ENCODE measurements at regions not wholly inside any gene's neighbourhood (a gene's known extent, or its start where the extent isn't known, plus 50 kb on each side); places are given as distances from the start of the nearest gene placed in this dataset.
A peak's percentile ranks its signal among the peaks of the same experiment; 100 is the strongest.
"Not testable (repeated sequence)": the region's sequence is repeated elsewhere in the genome, so short reads cannot be mapped to it uniquely, and the experiment has no call there.

GRCh38 chr16:13612623-13613022, 307.3 kb upstream of the ERCC4 start:
- Histone ChIP-seq H3K36me3 (ENCODE audit: insufficient read depth, low read length) (no peaks in the 10 kb centered on the region), H2AFZ (ENCODE audit: low read length) (no peak overlapping the region), H3K79me2 (ENCODE audit: low read length) (no peaks in the 10 kb centered on the region), H3K9me3 (ENCODE audit: low read length) (no peaks in the 10 kb centered on the region), H3K4me2 (ENCODE audit: low read depth, low read length, poor library complexity, severe bottlenecking) (no peak overlapping the region), H3K9me2 (replicated peaks; ENCODE audit: insufficient read depth, low read length) (no peaks in the 10 kb centered on the region), H4K20me1 (ENCODE audit: insufficient read depth, low read depth, low read length) (no peaks in the 10 kb centered on the region), H3K27ac (ENCODE audit: low read length) (no peak overlapping the region), H3K4me1 (ENCODE audit: low read length) (no peaks in the 10 kb centered on the region), H3K4me3 (ENCODE audit: low read length) (no peak overlapping the region), H3K27me3 (ENCODE audit: low read length) (no peaks in the 10 kb centered on the region), H3K9ac (ENCODE audit: low read length) (no peak overlapping the region)
- DNase-seq: no peak

- no peaks in the 10 kb centered on the region for H3K9me3 ChIP-seq (ENCODE audit: low read length)
- no peak overlapping the region for H3K4me2 ChIP-seq (ENCODE audit: low read depth, low read length, poor library complexity, severe bottlenecking)
- H4K20me1 ChIP-seq (ENCODE audit: insufficient read depth, low read depth, low read length): no peaks in the 10 kb centered on the region
- no peak overlapping the region for H3K4me3 ChIP-seq (ENCODE audit: low read length)
- H3K9me2 ChIP-seq (replicated peaks; ENCODE audit: insufficient read depth, low read length): no peaks in the 10 kb centered on the region
- no peaks in the 10 kb centered on the region for H3K27me3 ChIP-seq (ENCODE audit: low read length)
- H3K36me3 ChIP-seq (ENCODE audit: insufficient read depth, low read length): no peaks in the 10 kb centered on the region
- no peak overlapping the region for H3K9ac ChIP-seq (ENCODE audit: low read length)
- no peaks in the 10 kb centered on the region for H3K4me1 ChIP-seq (ENCODE audit: low read length)
- H3K27ac ChIP-seq (ENCODE audit: low read length): no peak overlapping the region
- no peak overlapping the region for H2AFZ ChIP-seq (ENCODE audit: low read length)
- DNase-seq: no peak
- H3K79me2 ChIP-seq (ENCODE audit: low read length): no peaks in the 10 kb centered on the region
These were observed 306.8 kb upstream of the ERCC4 start for GRCh38 chr16:13613165-13613564.

- Histone ChIP-seq H3K9ac (ENCODE audit: low read length) (no peak overlapping the region), H3K4me3 (ENCODE audit: low read length) (no peak overlapping the region), H3K4me2 (ENCODE audit: low read depth, low read length, poor library complexity, severe bottlenecking) (no peak overlapping the region), H3K4me1 (ENCODE audit: low read length) (no peaks in the 10 kb centered on the region), H2AFZ (ENCODE audit: low read length) (no peak overlapping the region), H3K9me2 (replicated peaks; ENCODE audit: insufficient read depth, low read length) (no peaks in the 10 kb centered on the region), H3K36me3 (ENCODE audit: insufficient read depth, low read length) (no peaks in the 10 kb centered on the region), H4K20me1 (ENCODE audit: insufficient read depth, low read depth, low read length) (no peaks in the 10 kb centered on the region), H3K27ac (ENCODE audit: low read length) (no peak overlapping the region), H3K79me2 (ENCODE audit: low read length) (no peaks in the 10 kb centered on the region), H3K27me3 (ENCODE audit: low read length) (no peaks in the 10 kb centered on the region), H3K9me3 (ENCODE audit: low read length) (no peaks in the 10 kb centered on the region)
- no peak for DNase-seq
These were observed 298.3 kb upstream of the ERCC4 start for GRCh38 chr16:13621639-13622038.

- Histone ChIP-seq H2AFZ (ENCODE audit: low read length) (no peak overlapping the region), H3K9me2 (replicated peaks; ENCODE audit: insufficient read depth, low read length) (no peaks in the 10 kb centered on the region), H4K20me1 (ENCODE audit: insufficient read depth, low read depth, low read length) (no peaks in the 10 kb centered on the region), H3K27ac (ENCODE audit: low read length) (no peak overlapping the region), H3K4me1 (ENCODE audit: low read length) (no peaks in the 10 kb centered on the region), H3K27me3 (ENCODE audit: low read length) (no peaks in the 10 kb centered on the region), H3K36me3 (ENCODE audit: insufficient read depth, low read length) (no peaks in the 10 kb centered on the region), H3K4me2 (ENCODE audit: low read depth, low read length, poor library complexity, severe bottlenecking) (no peak overlapping the region), H3K4me3 (ENCODE audit: low read length) (no peak overlapping the region), H3K9ac (ENCODE audit: low read length) (no peak overlapping the region), H3K9me3 (ENCODE audit: low read length) (no peaks in the 10 kb centered on the region), H3K79me2 (ENCODE audit: low read length) (no peaks in the 10 kb centered on the region)
- no peak for DNase-seq
These were observed 291.8 kb upstream of the ERCC4 start for GRCh38 chr16:13628156-13628555.

- H3K36me3 ChIP-seq (ENCODE audit: insufficient read depth, low read length): no peaks in the 10 kb centered on the region
- H3K27me3 ChIP-seq (ENCODE audit: low read length): no peaks in the 10 kb centered on the region
- no peaks in the 10 kb centered on the region for H3K79me2 ChIP-seq (ENCODE audit: low read length)
- no peak overlapping the region for H3K27ac ChIP-seq (ENCODE audit: low read length)
- H3K9me3 ChIP-seq (ENCODE audit: low read length): no peaks in the 10 kb centered on the region
- no peak overlapping the region for H3K4me2 ChIP-seq (ENCODE audit: low read depth, low read length, poor library complexity, severe bottlenecking)
- H3K9ac ChIP-seq (ENCODE audit: low read length): no peak overlapping the region
- H3K4me1 ChIP-seq (ENCODE audit: low read length): no peaks in the 10 kb centered on the region
- H2AFZ ChIP-seq (ENCODE audit: low read length): no peak overlapping the region
- no peaks in the 10 kb centered on the region for H3K9me2 ChIP-seq (replicated peaks; ENCODE audit: insufficient read depth, low read length)
- DNase-seq: no peak
- H3K4me3 ChIP-seq (ENCODE audit: low read length): no peak overlapping the region
- H4K20me1 ChIP-seq (ENCODE audit: insufficient read depth, low read depth, low read length): no peaks in the 10 kb centered on the region
These were observed 290.2 kb upstream of the ERCC4 start for GRCh38 chr16:13629704-13630103.

- Histone ChIP-seq H3K4me3 (ENCODE audit: low read length) (no peak overlapping the region), H3K9me3 (ENCODE audit: low read length) (no peaks in the 10 kb centered on the region), H3K27me3 (ENCODE audit: low read length) (no peaks in the 10 kb centered on the region), H4K20me1 (ENCODE audit: insufficient read depth, low read depth, low read length) (no peaks in the 10 kb centered on the region), H3K4me1 (ENCODE audit: low read length) (no peaks in the 10 kb centered on the region), H3K9ac (ENCODE audit: low read length) (no peak overlapping the region), H3K4me2 (ENCODE audit: low read depth, low read length, poor library complexity, severe bottlenecking) (peak overlapping the region; percentile 0), H3K9me2 (replicated peaks; ENCODE audit: insufficient read depth, low read length) (no peaks in the 10 kb centered on the region), H2AFZ (ENCODE audit: low read length) (no peak overlapping the region), H3K79me2 (ENCODE audit: low read length) (no peaks in the 10 kb centered on the region), H3K36me3 (ENCODE audit: insufficient read depth, low read length) (no peaks in the 10 kb centered on the region), H3K27ac (ENCODE audit: low read length) (no peak overlapping the region)
- DNase-seq: no peak
These were observed 289.6 kb upstream of the ERCC4 start for GRCh38 chr16:13630374-13630773.

GRCh38 chr16:13631213-13631767, 288.7 kb upstream of the ERCC4 start:
- Histone ChIP-seq H3K9me2 (replicated peaks; ENCODE audit: insufficient read depth, low read length) (no peaks in the 10 kb centered on the region), H3K36me3 (ENCODE audit: insufficient read depth, low read length) (no peaks in the 10 kb centered on the region), H3K4me1 (ENCODE audit: low read length) (no peaks in the 10 kb centered on the region), H3K4me2 (ENCODE audit: low read depth, low read length, poor library complexity, severe bottlenecking) (no peak overlapping the region), H3K9ac (ENCODE audit: low read length) (no peak overlapping the region), H3K4me3 (ENCODE audit: low read length) (no peak overlapping the region), H3K27me3 (ENCODE audit: low read length) (no peaks in the 10 kb centered on the region), H3K79me2 (ENCODE audit: low read length) (no peaks in the 10 kb centered on the region), H3K27ac (ENCODE audit: low read length) (no peak overlapping the region), H3K9me3 (ENCODE audit: low read length) (no peaks in the 10 kb centered on the region), H4K20me1 (ENCODE audit: insufficient read depth, low read depth, low read length) (no peaks in the 10 kb centered on the region), H2AFZ (ENCODE audit: low read length) (no peak overlapping the region)
- no peak for DNase-seq

- no peak overlapping the region for H2AFZ ChIP-seq (ENCODE audit: low read length)
- no peak overlapping the region for H3K9ac ChIP-seq (ENCODE audit: low read length)
- no peaks in the 10 kb centered on the region for H3K79me2 ChIP-seq (ENCODE audit: low read length)
- no peaks in the 10 kb centered on the region for H3K27me3 ChIP-seq (ENCODE audit: low read length)
- H4K20me1 ChIP-seq (ENCODE audit: insufficient read depth, low read depth, low read length): no peaks in the 10 kb centered on the region
- H3K36me3 ChIP-seq (ENCODE audit: insufficient read depth, low read length): no peaks in the 10 kb centered on the region
- H3K9me3 ChIP-seq (ENCODE audit: low read length): no peaks in the 10 kb centered on the region
- no peak overlapping the region for H3K4me2 ChIP-seq (ENCODE audit: low read depth, low read length, poor library complexity, severe bottlenecking)
- no peak for DNase-seq
- no peak overlapping the region for H3K4me3 ChIP-seq (ENCODE audit: low read length)
- no peaks in the 10 kb centered on the region for H3K4me1 ChIP-seq (ENCODE audit: low read length)
- no peaks in the 10 kb centered on the region for H3K9me2 ChIP-seq (replicated peaks; ENCODE audit: insufficient read depth, low read length)
- H3K27ac ChIP-seq (ENCODE audit: low read length): no peak overlapping the region
These were observed 288.0 kb upstream of the ERCC4 start for GRCh38 chr16:13631916-13632315.

- not testable (repeated sequence) for H3K4me2 ChIP-seq (ENCODE audit: low read depth, low read length, poor library complexity, severe bottlenecking); H3K27ac ChIP-seq (ENCODE audit: low read length); H3K9me3 ChIP-seq (ENCODE audit: low read length); H3K36me3 ChIP-seq (ENCODE audit: insufficient read depth, low read length); H3K4me3 ChIP-seq (ENCODE audit: low read length); H3K27me3 ChIP-seq (ENCODE audit: low read length); H4K20me1 ChIP-seq (ENCODE audit: insufficient read depth, low read depth, low read length); H3K9ac ChIP-seq (ENCODE audit: low read length); H3K4me1 ChIP-seq (ENCODE audit: low read length); DNase-seq; H3K79me2 ChIP-seq (ENCODE audit: low read length); H3K9me2 ChIP-seq (replicated peaks; ENCODE audit: insufficient read depth, low read length); H2AFZ ChIP-seq (ENCODE audit: low read length)
These were observed 287.4 kb upstream of the ERCC4 start for GRCh38 chr16:13632504-13632903.
